Uterus (tissue), 2 donors: ENCODE measurements at regions not wholly inside any gene's neighbourhood (a gene's known extent, or its start where the extent isn't known, plus 50 kb on each side); places are given as distances from the start of the nearest gene placed in this dataset.

Source experiments
- CTCF ChIP-seq, 4 experiments: fragments of 200-600 bp in 2 of 4; fragments of 450-650 bp in 2 of 4; sonication (generic) in 2 of 4; IDR thresholded peaks; one replicate each; pipeline ENCODE4 v1.5.1; 2016 to 2019; ENCODE audit warnings: antibody characterized with exemption in 4 of 4, mild to moderate bottlenecking in 2 of 4, moderate library complexity in 1 of 4
- POLR2A ChIP-seq, 2 donors: fragments of 450-650 bp; IDR thresholded peaks; one replicate each; pipeline ENCODE4 v1.6.1; 2016; ENCODE audit warnings: antibody characterized with exemption in 2 of 2, mild to moderate bottlenecking in 1 of 2, moderate library complexity in 1 of 2

- TF ChIP-seq CTCF (IDR thresholded peaks at IDR 0.05), result no peak
- no peak for TF ChIP-seq POLR2A (IDR thresholded peaks at IDR 0.05)
Observed at GRCh38 chr1:29921741-29922140, 685.4 kb downstream of the PTPRU start.
